Vagina (tissue), 2 donors: ENCODE measurements at regions not wholly inside any gene's neighbourhood (a gene's known extent, or its start where the extent isn't known, plus 50 kb on each side); places are given as distances from the start of the nearest gene placed in this dataset.

Experiments used
- CTCF ChIP-seq, 3 experiments: fragments of 450-650 bp in 2 of 3; fragments of 200-600 bp in 1 of 3; sonication (generic) in 1 of 3; IDR thresholded peaks; one replicate each; pipeline ENCODE4 v1.5.1; 2017 to 2019; ENCODE audit warnings: antibody characterized with exemption in 3 of 3, mild to moderate bottlenecking in 2 of 3, moderate library complexity in 2 of 3
- POLR2A ChIP-seq, 2 donors: fragments of 450-650 bp; IDR thresholded peaks; one replicate each; pipeline ENCODE4 v1.6.1; 2017; ENCODE audit warnings: antibody characterized with exemption in 2 of 2, mild to moderate bottlenecking in 2 of 2, moderate library complexity in 2 of 2
- POLR2AphosphoS5 ChIP-seq, 2 donors: sonication (generic); formaldehyde crosslinking; IDR thresholded peaks; one replicate each; pipeline ENCODE4 v1.9.0; 2017; ENCODE audit warnings: antibody characterized with exemption in 2 of 2, mild to moderate bottlenecking in 2 of 2, low read depth in 1 of 2; ENCODE audit not compliant: insufficient read depth in 1 of 2

GRCh38 chr2:224187220-224187619 is 148.1 kb upstream of the SERPINE2 start:
- TF ChIP-seq CTCF (IDR thresholded peaks at IDR 0.05), result no peak
- TF ChIP-seq POLR2A (IDR thresholded peaks at IDR 0.05), result no peak
- TF ChIP-seq POLR2AphosphoS5 (IDR thresholded peaks at IDR 0.05; ENCODE audit: insufficient read depth in 1 of 2, low read depth in 1 of 2), result no peak
